H1 (cell line): ENCODE measurements at regions not wholly inside any gene's neighbourhood (a gene's known extent, or its start where the extent isn't known, plus 50 kb on each side); places are given as distances from the start of the nearest gene placed in this dataset.

Experiments
- CTCF ChIP-seq, 3 experiments: IDR thresholded peaks; 1 replicate in 2 of 3; 2 replicates in 1 of 3; pipeline versions ENCODE4 v1.5.1 to v1.6.1; 2011; ENCODE audit warnings: low read length in 3 of 3, mild to moderate bottlenecking in 3 of 3, inconsistent platforms in 2 of 3, low read depth in 1 of 3, moderate library complexity in 1 of 3; ENCODE audit not compliant: insufficient read depth in 1 of 3; ENCODE audit errors: control extremely low read depth in 1 of 3
- EZH2 ChIP-seq: fragments of 200-600 bp; sonication (generic); IDR thresholded peaks from 2 replicates; pipeline ENCODE4 v1.7.1; 2012; ENCODE audit warnings: low read depth, mild to moderate bottlenecking, moderate library complexity, low read length, inconsistent platforms; ENCODE audit not compliant: severe bottlenecking
- FOSL1 ChIP-seq: IDR thresholded peaks from 2 replicates; pipeline ENCODE4 v1.6.1; 2011; ENCODE audit warnings: mild to moderate bottlenecking, low read depth, low read length, moderate library complexity; ENCODE audit not compliant: insufficient read depth
- MAX ChIP-seq: IDR thresholded peaks from 2 replicates; pipeline ENCODE4 v1.6.1; 2012; ENCODE audit warnings: inconsistent platforms
- POLR2A ChIP-seq, 2 experiments: IDR thresholded peaks; 1 replicate in 1 of 2; 2 replicates in 1 of 2; pipeline ENCODE4 v1.6.1; 2011; ENCODE audit warnings: low read depth in 2 of 2, low read length in 2 of 2, mild to moderate bottlenecking in 2 of 2; ENCODE audit errors: control extremely low read depth in 1 of 2
- POLR2AphosphoS5 ChIP-seq: IDR thresholded peaks from 2 replicates; pipeline ENCODE4 v1.6.1; 2011; ENCODE audit warnings: low read depth, low read length
- SIN3A ChIP-seq, 2 experiments: IDR thresholded peaks in 1 of 2; conservative IDR thresholded peaks in 1 of 2; 2 replicates each; pipeline ENCODE4 v1.6.1; 2011 to 2012; ENCODE audit warnings: low read length in 2 of 2, improper control_type of control experiment in 1 of 2, low read depth in 1 of 2, mild to moderate bottlenecking in 1 of 2
- SUZ12 ChIP-seq: fragments of 200-600 bp; sonication (generic); IDR thresholded peaks from 2 replicates; pipeline ENCODE4 v1.6.1; 2012; ENCODE audit warnings: mild to moderate bottlenecking, inconsistent platforms, low read length, moderate library complexity, mixed read lengths
- TAF1 ChIP-seq: IDR thresholded peaks from 2 replicates; pipeline ENCODE4 v1.6.1; 2011; ENCODE audit warnings: mild to moderate bottlenecking, low read depth, low read length
- YY1 ChIP-seq: IDR thresholded peaks from 2 replicates; pipeline ENCODE4 v1.6.1; 2011; ENCODE audit warnings: low read depth, mild to moderate bottlenecking, low read length

- TF ChIP-seq SIN3A (conservative IDR thresholded peaks at IDR 0.05 in 1 of 2, IDR thresholded peaks at IDR 0.05 in 1 of 2; ENCODE audit: low read depth in 1 of 2, low read length in 2 of 2) (no peak), TAF1 (no peak), POLR2AphosphoS5 (no peak), YY1 (no peak), EZH2 (no peak), MAX (no peak), CTCF (IDR thresholded peaks at IDR 0.05; ENCODE audit: control extremely low read depth in 1 of 3, insufficient read depth in 1 of 3, low read depth in 1 of 3, low read length in 3 of 3) (no peak), POLR2A (IDR thresholded peaks at IDR 0.05; ENCODE audit: control extremely low read depth in 1 of 2, low read depth in 2 of 2, low read length in 2 of 2) (no peak), SUZ12 (no peak), FOSL1 (no peak)
Measured at GRCh38 chr15:33256874-33257273, 53.9 kb upstream of the RYR3 start.
